ENCODE measurements at regions not wholly inside any gene's neighbourhood (a gene's known extent, or its start where the extent isn't known, plus 50 kb on each side); places are given as distances from the start of the nearest gene placed in this dataset.

- ATAC-seq (peak; percentile 70), DNase-seq (ENCODE audit: low read depth, low spot score) (no peak), FAIRE-seq (no peak)
- Histone ChIP-seq H3K4me2 (ENCODE audit: control insufficient read depth, insufficient read depth) (no peak overlapping the region), H3K79me2 (ENCODE audit: control insufficient read depth, insufficient read depth, low read length) (no peaks in the 10 kb centered on the region), H3K27ac (ENCODE audit: control insufficient read depth, insufficient read depth) (no peak overlapping the region), H3K36me3 (ENCODE audit: control insufficient read depth in 2 of 2, insufficient read depth in 2 of 2, low read length in 1 of 2) (no peaks in the 10 kb centered on the region), H3K4me1 (ENCODE audit: control insufficient read depth, insufficient read depth, low read length) (no peaks in the 10 kb centered on the region), H2AFZ (ENCODE audit: control insufficient read depth, low read depth, low read length) (no peak overlapping the region), H3K27me3 (replicated peaks in 1 of 2; ENCODE audit: control insufficient read depth in 2 of 2, insufficient read depth in 2 of 2, low read length in 1 of 2) (no peaks in the 10 kb centered on the region), H3K9ac (ENCODE audit: control insufficient read depth, insufficient read depth, low read length) (no peak overlapping the region), H4K20me1 (ENCODE audit: control insufficient read depth, insufficient read depth) (no peaks in the 10 kb centered on the region), H3K9me3 (replicated peaks; ENCODE audit: control insufficient read depth, insufficient read depth, low read length) (no peaks in the 10 kb centered on the region), H3K4me3 (no peak overlapping the region)
- WGBS (ENCODE audit: insufficient coverage, insufficient replicate concordance, low lambda C conversion rate, missing lambda C conversion rate): 0% methylated on average over 3 of the region's 3 CpGs
- intact Hi-C loops (cut with micrococcal nuclease; ENCODE audit: unreplicated experiment) (no loop called here), in situ Hi-C loops (cut with MboI) (no loop called here)
- ChIA-PET CTCF (interaction anchor here (0.5 kb wide), 1 partner anchor 78 kb away, joined by 5 read pairs; no protein-coding TSS in a partner anchor), RAD21 (ENCODE audit: unreplicated experiment) (no interaction called here), POLR2A (no interaction called here), SMC1A (ENCODE audit: uncharacterized antibody, unreplicated experiment) (no interaction called here)
- no peak for TF ChIP-seq ATF7 (IDR thresholded peaks at IDR 0.05; ENCODE audit: low read depth)
- no peak for TF ChIP-seq CTCF (IDR thresholded peaks at IDR 0.05 in 2 of 3, conservative IDR thresholded peaks at IDR 0.05 in 1 of 3; ENCODE audit: control insufficient read depth in 2 of 3, extremely low read depth in 1 of 3, insufficient read depth in 1 of 3, low read depth in 3 of 3, low read length in 3 of 3)
- no peak for TF ChIP-seq SIN3A (IDR thresholded peaks at IDR 0.05; ENCODE audit: low read depth, low read length)
- TF ChIP-seq, protein P1, sequence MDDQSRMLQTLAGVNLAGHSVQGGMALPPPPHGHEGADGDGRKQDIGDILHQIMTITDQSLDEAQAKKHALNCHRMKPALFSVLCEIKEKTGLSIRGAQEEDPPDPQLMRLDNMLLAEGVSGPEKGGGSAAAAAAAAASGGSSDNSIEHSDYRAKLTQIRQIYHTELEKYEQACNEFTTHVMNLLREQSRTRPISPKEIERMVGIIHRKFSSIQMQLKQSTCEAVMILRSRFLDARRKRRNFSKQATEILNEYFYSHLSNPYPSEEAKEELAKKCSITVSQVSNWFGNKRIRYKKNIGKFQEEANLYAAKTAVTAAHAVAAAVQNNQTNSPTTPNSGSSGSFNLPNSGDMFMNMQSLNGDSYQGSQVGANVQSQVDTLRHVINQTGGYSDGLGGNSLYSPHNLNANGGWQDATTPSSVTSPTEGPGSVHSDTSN (IDR thresholded peaks at IDR 0.05; ENCODE audit: insufficient replicate concordance, low read depth, low read length): no peak
- no peak for TF ChIP-seq CBX3 (IDR thresholded peaks at IDR 0.05; ENCODE audit: borderline replicate concordance, low read depth)
- no peak for TF ChIP-seq YY1 (IDR thresholded peaks at IDR 0.05; ENCODE audit: low read depth, low read length)
- no peak for TF ChIP-seq RBBP5 (conservative IDR thresholded peaks at IDR 0.05)
- TF ChIP-seq FOXK2 (IDR thresholded peaks at IDR 0.05): no peak
- no TSS peak for BruUV-seq (replicated peaks)
Measured at GRCh38 chrX:56382278-56382677, 150.1 kb downstream of the KLF8 start.

All from GM12878 (cell line).